OCI-LY3 (cell line): ENCODE measurements at regions not wholly inside any gene's neighbourhood (a gene's known extent, or its start where the extent isn't known, plus 50 kb on each side); places are given as distances from the start of the nearest gene placed in this dataset.

Experiments
- CTCF ChIP-seq: fragments of 200-600, 300-600 bp; sonication (generic); IDR thresholded peaks from 2 replicates; pipeline ENCODE4 v1.5.1; 2014; ENCODE audit warnings: antibody characterized with exemption, low read length, low read depth
- EZH2phosphoT487 ChIP-seq: fragments of 200-600 bp; shearing (Covaris generic); IDR thresholded peaks from 2 replicates; pipeline ENCODE4 v1.6.1; 2018; ENCODE audit warnings: antibody characterized with exemption, mixed run types, low read depth

- TF ChIP-seq CTCF (no peak), EZH2phosphoT487 (no peak)
Measured at GRCh38 chr13:73428706-73429105, 369.9 kb downstream of the KLF5 start.
